Omental fat pad (tissue), 3 donors: ENCODE measurements at regions not wholly inside any gene's neighbourhood (a gene's known extent, or its start where the extent isn't known, plus 50 kb on each side); places are given as distances from the start of the nearest gene placed in this dataset.

Source experiments
- ATAC-seq: fragments of 150-250 bp; one replicate; pipeline ENCODE4 v1.9.1; 2016; ENCODE audit warnings: mild to moderate bottlenecking, moderate library complexity; ENCODE audit not compliant: low FRiP score
- DNase-seq: peaks from one replicate; pipeline ENCODE4 v3.0.0-alpha.2; 2019; ENCODE audit warnings: low spot score
- CTCF ChIP-seq, 3 donors: fragments of 450-650 bp; IDR thresholded peaks; one replicate each; pipeline ENCODE4 v1.5.1; 2016 to 2017; ENCODE audit warnings: antibody characterized with exemption in 3 of 3, mild to moderate bottlenecking in 3 of 3, moderate library complexity in 2 of 3

DNA sequence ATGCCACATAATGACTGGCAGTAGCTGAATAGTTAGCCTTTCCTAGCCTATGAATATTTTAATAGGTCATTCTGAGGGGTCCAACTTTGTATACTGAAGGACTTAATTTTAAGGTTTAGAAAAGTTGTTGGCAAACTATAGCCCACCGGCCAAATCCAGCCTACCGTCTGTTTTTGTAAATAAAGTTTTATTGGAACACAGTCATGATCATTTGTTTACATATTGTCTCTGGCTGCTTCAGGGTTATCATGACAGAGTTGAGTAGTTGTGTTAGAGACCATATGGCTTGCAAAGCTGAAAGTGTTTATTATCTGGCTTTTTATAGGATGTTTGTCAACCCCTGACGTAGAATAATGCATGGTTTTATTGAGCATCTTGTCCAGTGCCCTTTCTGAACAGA, 73.4 kb downstream of the NTMT2 start:
- no peak for TF ChIP-seq CTCF (IDR thresholded peaks at IDR 0.05)
- ATAC-seq (no peak), DNase-seq (no peak)

DNA sequence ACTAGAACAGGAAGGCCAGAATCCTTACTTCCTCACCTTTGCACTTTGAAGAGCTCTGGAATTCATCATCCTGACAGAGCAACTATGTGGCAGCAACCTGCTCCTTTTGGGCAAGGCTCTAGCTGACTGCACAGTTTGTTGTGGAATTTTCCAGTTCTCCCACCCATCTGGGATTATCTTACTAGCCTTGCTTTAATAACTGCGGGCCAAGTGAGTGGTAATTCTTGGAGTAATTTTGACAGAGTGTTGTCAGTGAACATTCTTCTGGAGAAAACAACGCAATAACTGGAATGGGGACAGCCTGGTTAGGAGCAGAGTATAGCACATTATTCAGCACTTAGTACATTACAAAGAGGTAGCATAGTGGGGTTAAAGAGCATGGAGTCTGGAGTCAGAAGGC, 75.3 kb downstream of the NTMT2 start:
- peak; percentile 95 for ATAC-seq
- DNase-seq: no peak
- no peak for TF ChIP-seq CTCF (IDR thresholded peaks at IDR 0.05)

- no peak for DNase-seq
- TF ChIP-seq CTCF (IDR thresholded peaks at IDR 0.05): no peak
- no peak for ATAC-seq
These were observed 75.7 kb downstream of the NTMT2 start for GRCh38 chr1:170221495-170221894.

DNA sequence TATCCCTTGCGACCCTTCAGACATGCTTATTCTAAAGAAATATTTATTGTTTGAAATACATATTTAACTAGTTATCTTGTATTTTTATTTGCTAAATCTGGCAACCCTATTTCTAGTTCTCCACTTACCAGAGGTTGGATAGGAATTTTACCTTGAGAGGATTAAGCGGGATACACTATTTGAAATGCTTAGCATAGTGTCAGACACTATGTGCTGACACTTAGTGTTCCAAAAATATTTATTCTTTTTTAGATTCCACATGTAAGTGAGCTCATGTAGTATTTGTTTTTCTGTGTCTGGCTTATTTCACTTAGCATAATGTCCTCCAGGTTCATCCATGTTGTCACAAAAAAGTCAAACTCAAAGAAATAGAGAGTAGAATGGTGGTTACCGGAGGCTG, 78.7 kb downstream of the NTMT2 start:
- no peak for TF ChIP-seq CTCF (IDR thresholded peaks at IDR 0.05)
- DNase-seq: no peak
- ATAC-seq: no peak

DNA sequence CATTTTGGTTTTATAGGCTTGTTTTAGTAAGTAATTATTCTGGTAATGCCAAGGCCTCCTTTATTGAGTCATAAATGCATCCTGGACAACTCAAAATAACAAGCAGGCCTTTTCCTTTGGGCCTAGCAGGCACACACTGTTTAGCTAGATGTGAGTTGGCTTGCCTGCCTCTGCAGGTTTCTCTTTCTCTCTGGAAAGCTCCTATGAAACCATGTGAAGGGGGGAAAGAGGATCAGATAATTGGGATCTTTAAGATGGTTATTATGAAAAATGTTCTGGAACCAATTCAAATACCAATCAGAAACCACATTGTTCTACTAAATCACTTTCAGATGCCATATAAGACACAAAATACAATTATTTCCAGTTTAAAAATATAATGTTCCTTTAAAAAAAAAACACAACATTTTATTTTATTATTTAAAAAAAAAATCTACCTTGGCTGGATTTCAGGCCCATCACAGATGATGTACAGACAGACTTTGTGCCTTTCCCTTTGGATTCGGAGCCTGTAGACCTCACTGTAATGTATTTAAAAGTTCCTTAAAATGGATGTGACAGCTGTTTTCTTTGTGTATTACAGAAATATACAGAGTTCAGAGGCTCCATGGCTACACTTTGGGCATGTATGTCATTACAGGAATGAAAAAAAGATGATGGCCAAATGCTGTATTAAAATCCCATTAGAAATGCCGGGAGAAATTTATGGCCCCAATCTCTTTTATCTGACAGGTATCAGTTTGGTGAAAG, 80.2 kb downstream of the NTMT2 start:
- no peak for TF ChIP-seq CTCF (IDR thresholded peaks at IDR 0.05)
- DNase-seq (no peak), ATAC-seq (no peak)

DNA sequence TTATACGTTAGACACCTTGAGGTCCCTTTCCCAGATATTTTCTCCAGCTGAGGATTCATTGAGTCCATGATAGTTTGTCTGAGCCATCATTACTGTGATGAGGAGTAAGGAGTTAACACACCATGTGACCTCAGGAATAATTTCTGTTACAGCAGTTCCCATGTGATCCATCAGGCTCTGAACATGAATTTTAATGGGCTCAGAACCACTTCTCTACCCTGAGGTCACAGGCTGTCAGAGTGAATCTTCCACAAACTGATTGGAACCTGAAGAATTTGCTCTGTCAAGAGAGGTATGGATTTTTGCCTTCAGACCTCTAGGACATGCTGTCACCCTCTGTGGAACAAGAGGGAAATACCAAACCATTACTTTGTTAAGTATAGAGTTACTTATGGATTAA, 81.0 kb downstream of the NTMT2 start:
- no peak for DNase-seq
- no peak for ATAC-seq
- no peak for TF ChIP-seq CTCF (IDR thresholded peaks at IDR 0.05)

GRCh38 chr1:170230323-170230722, 84.6 kb downstream of the NTMT2 start:
- no peak for DNase-seq
- no peak for TF ChIP-seq CTCF (IDR thresholded peaks at IDR 0.05)
- no peak for ATAC-seq
